Mesenchymal stem cell (in vitro differentiated cells and primary cell): ENCODE measurements at regions not wholly inside any gene's neighbourhood (a gene's known extent, or its start where the extent isn't known, plus 50 kb on each side); places are given as distances from the start of the nearest gene placed in this dataset.

Experiments used
- DNase-seq: peaks from one replicate; pipeline ENCODE4 v3.0.0-alpha.2; 2013
- H2AFZ ChIP-seq: one replicate; pipeline ENCODE4 v1.6.1; 2013; ENCODE audit warnings: low read depth, mild to moderate bottlenecking, control low read depth, inconsistent platforms, low read length, moderate library complexity
- H2AK5ac ChIP-seq: 2 replicates; pipeline ENCODE4 v1.6.1; 2013; ENCODE audit warnings: low read length, moderate library complexity, mild to moderate bottlenecking, inconsistent platforms; ENCODE audit not compliant: severe bottlenecking
- H2BK120ac ChIP-seq: one replicate; pipeline ENCODE4 v1.6.1; 2013; ENCODE audit warnings: low read depth, mild to moderate bottlenecking, inconsistent platforms, low read length, moderate library complexity
- H2BK12ac ChIP-seq, 2 experiments: one replicate each; pipeline ENCODE4 v1.6.1; 2013; ENCODE audit warnings: inconsistent platforms in 2 of 2, low read length in 2 of 2, mild to moderate bottlenecking in 2 of 2, moderate library complexity in 2 of 2, control low read depth in 1 of 2
- H2BK15ac ChIP-seq: one replicate; pipeline ENCODE4 v1.6.1; 2013; ENCODE audit warnings: mild to moderate bottlenecking, low read depth, inconsistent platforms; ENCODE audit not compliant: poor library complexity, severe bottlenecking
- H2BK5ac ChIP-seq: 2 replicates; pipeline ENCODE4 v1.6.1; 2013; ENCODE audit warnings: low read depth, mild to moderate bottlenecking, low read length, control low read depth, inconsistent platforms; ENCODE audit not compliant: poor library complexity, severe bottlenecking
- H3K14ac ChIP-seq, 2 experiments: one replicate each; pipeline ENCODE4 v1.6.1; 2013; ENCODE audit warnings: inconsistent platforms in 2 of 2, low read length in 2 of 2, control low read depth in 1 of 2, mild to moderate bottlenecking in 1 of 2, moderate library complexity in 1 of 2
- H3K18ac ChIP-seq, 2 experiments: one replicate each; pipeline ENCODE4 v1.6.1; 2013; ENCODE audit warnings: inconsistent platforms in 2 of 2, low read length in 2 of 2, control low read depth in 1 of 2, low read depth in 1 of 2, mild to moderate bottlenecking in 1 of 2
- H3K23ac ChIP-seq, 2 experiments: one replicate each; pipeline ENCODE4 v1.6.1; 2013; ENCODE audit warnings: inconsistent platforms in 2 of 2, low read length in 2 of 2, mild to moderate bottlenecking in 2 of 2, moderate library complexity in 2 of 2, control low read depth in 1 of 2
- H3K27ac ChIP-seq: 2 replicates; pipeline ENCODE4 v1.5.1; 2013; ENCODE audit warnings: mild to moderate bottlenecking, moderate library complexity, low read length, control low read depth, inconsistent platforms; ENCODE audit not compliant: poor library complexity, severe bottlenecking
- H3K27me3 ChIP-seq, 2 experiments: 2 replicates each; pipeline versions ENCODE4 v1.6.1 to v1.7.0; 2013; ENCODE audit warnings: low read length in 2 of 2, mild to moderate bottlenecking in 2 of 2, moderate library complexity in 2 of 2, control low read depth in 1 of 2, inconsistent platforms in 1 of 2; ENCODE audit not compliant: control insufficient read depth in 1 of 2, insufficient read depth in 1 of 2
- H3K36me3 ChIP-seq, 2 experiments: 2 replicates each; pipeline versions ENCODE4 v1.6.1 to v1.7.0; 2013; ENCODE audit warnings: low read length in 2 of 2, control low read depth in 1 of 2, inconsistent platforms in 1 of 2, low read depth in 1 of 2, mild to moderate bottlenecking in 1 of 2; ENCODE audit not compliant: insufficient read depth in 2 of 2, control insufficient read depth in 1 of 2
- H3K4ac ChIP-seq, 2 experiments: one replicate each; pipeline ENCODE4 v1.6.1; 2013; ENCODE audit warnings: inconsistent platforms in 2 of 2, low read length in 2 of 2, mild to moderate bottlenecking in 2 of 2, moderate library complexity in 2 of 2, control low read depth in 1 of 2, low read depth in 1 of 2
- H3K4me1 ChIP-seq: 2 replicates; pipeline ENCODE4 v1.6.1; 2013; ENCODE audit warnings: low read depth, low read length, control low read depth; ENCODE audit not compliant: control insufficient read depth, insufficient read depth
- H3K4me2 ChIP-seq: 2 replicates; pipeline ENCODE4 v1.6.1; 2013; ENCODE audit warnings: low read length, mild to moderate bottlenecking, inconsistent platforms; ENCODE audit not compliant: poor library complexity, severe bottlenecking
- H3K4me3 ChIP-seq, 2 experiments: 2 replicates each; pipeline versions ENCODE4 v1.5.1 to v1.7.0; 2013; ENCODE audit warnings: low read length in 2 of 2, mild to moderate bottlenecking in 2 of 2, control low read depth in 1 of 2, low read depth in 1 of 2; ENCODE audit not compliant: insufficient read depth in 1 of 2
- H3K79me1 ChIP-seq: replicated peaks from 2 replicates; pipeline ENCODE4 v1.6.1; 2013; ENCODE audit warnings: mild to moderate bottlenecking, control low read depth, low read length, inconsistent platforms; ENCODE audit not compliant: poor library complexity, severe bottlenecking
- H3K9ac ChIP-seq: 2 replicates; pipeline ENCODE4 v1.7.0; 2013; ENCODE audit warnings: mild to moderate bottlenecking, low read length, moderate library complexity
- H3K9me3 ChIP-seq: 2 replicates; pipeline ENCODE4 v1.7.0; 2013; ENCODE audit warnings: mild to moderate bottlenecking, low read length; ENCODE audit not compliant: control insufficient read depth
- H4K8ac ChIP-seq: one replicate; pipeline ENCODE4 v1.6.1; 2013; ENCODE audit warnings: inconsistent platforms, mild to moderate bottlenecking, low read length, moderate library complexity
- H4K91ac ChIP-seq: one replicate; pipeline ENCODE4 v1.6.1; 2013; ENCODE audit warnings: mild to moderate bottlenecking, low read length, inconsistent platforms
- WGBS: methylation state at CpG from one replicate; pipeline ENCODE4 v1.1.7; 2013; ENCODE audit warnings: mixed read lengths; 5-methylcytosine and 5-hydroxymethylcytosine counted together

DNA sequence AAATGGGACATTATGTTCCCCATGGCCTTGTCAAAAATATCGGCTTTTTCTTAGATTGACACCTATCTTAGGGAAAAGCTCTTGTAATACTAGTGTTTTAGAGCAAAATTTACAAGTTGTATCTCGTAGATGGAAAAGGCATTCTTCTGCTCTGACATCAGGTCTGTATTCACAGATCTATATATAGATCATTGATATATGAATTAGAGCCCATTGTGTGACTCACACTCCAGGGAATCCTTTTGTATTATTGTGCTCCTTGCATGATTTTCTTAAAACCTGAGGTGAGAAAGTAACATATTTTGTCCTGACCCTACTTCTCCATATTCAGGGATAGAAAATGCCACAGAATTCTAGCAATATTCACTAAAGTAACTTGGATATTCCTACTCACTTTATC lies 1160.8 kb upstream of the B3GALT2 start:
- no peak overlapping the region for H3K27ac ChIP-seq
- H3K79me1 ChIP-seq, result no peaks in the 10 kb centered on the region
- no peak overlapping the region for H2AK5ac ChIP-seq
- H2AFZ ChIP-seq, result no peak overlapping the region
- no peak overlapping the region for H3K4ac ChIP-seq
- H3K27me3 ChIP-seq, result no peaks in the 10 kb centered on the region
- H2BK5ac ChIP-seq, result no peak overlapping the region
- no peak for DNase-seq
- no peak overlapping the region for H3K18ac ChIP-seq
- no peak overlapping the region for H3K9ac ChIP-seq
- no CpG with 5 or more reads among the region's 2 CpGs for WGBS
- no peaks in the 10 kb centered on the region for H3K36me3 ChIP-seq
- no peak overlapping the region for H3K4me3 ChIP-seq
- no peak overlapping the region for H2BK15ac ChIP-seq
- no peak overlapping the region for H3K4me2 ChIP-seq
- no peak overlapping the region for H3K14ac ChIP-seq
- H4K91ac ChIP-seq, result no peak overlapping the region
- H2BK120ac ChIP-seq, result no peak overlapping the region
- no peak overlapping the region for H4K8ac ChIP-seq
- no peaks in the 10 kb centered on the region for H3K4me1 ChIP-seq
- H3K23ac ChIP-seq, result no peak overlapping the region
- H2BK12ac ChIP-seq, result no peak overlapping the region
- peaks cover 18% of the 10 kb centered on the region for H3K9me3 ChIP-seq

DNA sequence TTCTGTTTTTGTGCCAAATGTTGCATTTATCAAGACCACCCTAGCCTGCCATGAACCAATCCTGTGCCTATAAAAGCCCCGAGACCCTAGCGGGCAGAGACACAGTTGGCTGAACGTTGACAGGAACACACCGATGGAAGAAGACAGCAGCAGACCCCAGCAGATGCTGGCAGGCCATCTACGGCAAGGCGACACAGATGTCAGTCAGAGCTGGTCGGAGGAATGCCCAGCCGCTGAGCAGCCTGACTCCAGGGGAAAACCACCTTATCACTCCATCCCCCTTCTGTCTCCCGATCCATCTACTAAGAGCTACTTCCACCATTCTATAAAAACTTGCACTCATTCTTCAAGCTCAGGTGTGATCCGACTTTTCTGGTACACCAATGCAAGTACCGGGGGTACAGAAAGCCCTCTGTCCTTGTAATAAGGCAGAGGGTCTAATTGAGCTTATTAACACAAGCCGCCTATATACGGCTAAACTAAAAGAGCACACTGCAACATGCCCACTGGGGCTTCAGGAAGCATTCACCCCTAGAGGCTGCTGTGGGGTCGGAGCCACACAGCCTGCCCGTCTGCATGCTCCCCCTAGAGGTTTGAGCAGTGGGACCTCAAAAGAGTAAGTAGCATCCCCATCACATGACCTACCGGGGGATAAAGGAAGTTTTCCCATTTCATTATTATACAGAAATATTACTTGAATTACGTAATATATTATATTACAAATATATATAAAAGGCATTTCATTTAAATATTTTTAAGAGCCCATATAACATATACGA lies 1156.3 kb upstream of the B3GALT2 start:
- Histone ChIP-seq H3K79me1 (no peaks in the 10 kb centered on the region), H4K91ac (no peak overlapping the region), H2BK15ac (no peak overlapping the region), H2AK5ac (no peak overlapping the region), H2AFZ (no peak overlapping the region), H3K4me2 (no peak overlapping the region), H3K9ac (no peak overlapping the region), H3K4me1 (no peaks in the 10 kb centered on the region), H3K4ac (no peak overlapping the region), H2BK120ac (no peak overlapping the region), H3K36me3 (no peaks in the 10 kb centered on the region), H4K8ac (no peak overlapping the region), H3K14ac (no peak overlapping the region), H3K4me3 (no peak overlapping the region), H3K23ac (no peak overlapping the region), H3K27ac (no peak overlapping the region), H2BK12ac (no peak overlapping the region), H2BK5ac (no peak overlapping the region), H3K18ac (no peak overlapping the region), H3K27me3 (no peaks in the 10 kb centered on the region), H3K9me3 (peaks cover 18% of the 10 kb centered on the region)
- WGBS, result 75% methylated on average over 15 of the region's 18 CpGs
- no peak for DNase-seq

DNA sequence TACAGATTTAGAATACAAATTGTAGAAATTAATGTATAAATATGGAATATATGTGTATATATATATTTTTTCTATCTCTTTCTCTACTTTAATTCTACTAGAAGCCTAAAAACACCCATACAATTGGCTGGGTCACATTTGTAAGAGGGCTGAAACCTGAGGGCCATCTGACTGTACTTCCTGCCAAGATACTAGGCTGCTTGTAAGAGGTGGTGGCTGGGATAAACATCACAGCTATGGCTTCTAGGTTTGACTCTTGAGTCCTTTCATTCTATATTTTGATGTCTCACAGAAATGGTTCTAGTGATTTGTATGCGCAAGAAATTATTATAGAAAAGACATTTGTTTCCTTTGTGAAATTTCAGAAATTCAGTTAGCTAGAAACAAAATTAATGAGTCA lies 1155.2 kb upstream of the B3GALT2 start:
- WGBS, result no CpG with 5 or more reads among the region's 1 CpG

DNA sequence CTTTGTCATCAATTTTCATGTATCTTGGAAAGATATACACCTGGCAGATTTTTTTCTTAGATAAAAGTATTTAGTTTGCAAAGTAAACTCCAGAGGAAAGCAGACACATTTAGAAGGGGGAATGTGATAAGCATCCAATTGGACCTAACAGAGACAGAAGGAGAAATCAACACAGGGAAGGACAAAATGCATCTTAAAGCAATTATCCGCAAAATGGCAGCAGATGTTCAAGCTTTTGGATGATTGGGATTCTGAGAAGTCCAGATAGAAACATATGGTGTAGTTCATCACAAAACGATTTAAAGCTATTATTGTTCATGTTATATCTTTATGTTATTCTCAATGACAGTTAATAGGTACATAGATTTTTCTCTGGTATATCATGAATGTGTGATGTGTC lies 1153.1 kb upstream of the B3GALT2 start:
- H3K27me3 ChIP-seq, result no peaks in the 10 kb centered on the region
- no peak overlapping the region for H2BK12ac ChIP-seq
- 83% methylated on average over 1 of the region's 2 CpGs for WGBS
- H2BK5ac ChIP-seq, result no peak overlapping the region
- DNase-seq, result no peak
- no peak overlapping the region for H3K4ac ChIP-seq
- no peaks in the 10 kb centered on the region for H3K36me3 ChIP-seq
- no peaks in the 10 kb centered on the region for H3K4me1 ChIP-seq
- no peak overlapping the region for H2BK120ac ChIP-seq
- no peak overlapping the region for H4K91ac ChIP-seq
- peaks cover 10% of the 10 kb centered on the region for H3K9me3 ChIP-seq
- H3K14ac ChIP-seq, result no peak overlapping the region
- H2AFZ ChIP-seq, result no peak overlapping the region
- no peak overlapping the region for H3K23ac ChIP-seq
- no peak overlapping the region for H3K27ac ChIP-seq
- H4K8ac ChIP-seq, result no peak overlapping the region
- no peak overlapping the region for H3K4me3 ChIP-seq
- H3K79me1 ChIP-seq, result no peaks in the 10 kb centered on the region
- no peak overlapping the region for H3K18ac ChIP-seq
- no peak overlapping the region for H3K9ac ChIP-seq
- no peak overlapping the region for H2AK5ac ChIP-seq
- H3K4me2 ChIP-seq, result no peak overlapping the region
- no peak overlapping the region for H2BK15ac ChIP-seq

More for the DNA sequence above, 1155.2 kb upstream of the B3GALT2 start:
- Histone ChIP-seq H3K9ac (no peak overlapping the region), H3K4me3 (no peak overlapping the region), H3K23ac (no peak overlapping the region), H3K79me1 (no peaks in the 10 kb centered on the region), H3K27ac (no peak overlapping the region), H2BK120ac (no peak overlapping the region), H3K14ac (no peak overlapping the region), H2BK12ac (no peak overlapping the region), H2BK15ac (no peak overlapping the region), H3K18ac (no peak overlapping the region), H3K9me3 (peaks cover 18% of the 10 kb centered on the region), H3K4me1 (no peaks in the 10 kb centered on the region), H3K4ac (no peak overlapping the region), H2AFZ (no peak overlapping the region), H3K4me2 (no peak overlapping the region), H3K36me3 (no peaks in the 10 kb centered on the region), H3K27me3 (no peaks in the 10 kb centered on the region), H4K8ac (no peak overlapping the region), H2AK5ac (no peak overlapping the region), H2BK5ac (no peak overlapping the region), H4K91ac (no peak overlapping the region)
- DNase-seq, result no peak
